Hepatocyte (in vitro differentiated cells): ENCODE measurements at regions not wholly inside any gene's neighbourhood (a gene's known extent, or its start where the extent isn't known, plus 50 kb on each side); places are given as distances from the start of the nearest gene placed in this dataset.

Experiments used
- DNase-seq: peaks from one replicate; pipeline ENCODE4 v3.0.0-alpha.2; 2016; ENCODE audit warnings: low spot score
- H2AFZ ChIP-seq: fragments of 200-600 bp; sonication (generic); 2 replicates; pipeline ENCODE4 v1.6.0; 2016; ENCODE audit warnings: antibody characterized with exemption, mild to moderate bottlenecking
- H3K27ac ChIP-seq: fragments of 200-600 bp; sonication (generic); 2 replicates; pipeline ENCODE4 v1.5.1; 2016; ENCODE audit warnings: mild to moderate bottlenecking
- H3K27me3 ChIP-seq: fragments of 200-600 bp; sonication (generic); 2 replicates; pipeline ENCODE4 v1.6.1; 2016
- H3K36me3 ChIP-seq: fragments of 200-600 bp; sonication (generic); replicated peaks from 2 replicates; pipeline ENCODE4 v1.5.1; 2016; ENCODE audit warnings: low read depth; ENCODE audit not compliant: insufficient read depth
- H3K4me1 ChIP-seq: fragments of 200-600 bp; sonication (generic); 2 replicates; pipeline ENCODE4 v1.5.1; 2016; ENCODE audit warnings: mild to moderate bottlenecking, moderate library complexity; ENCODE audit not compliant: insufficient read depth
- H3K4me2 ChIP-seq: fragments of 200-600 bp; sonication (generic); 2 replicates; pipeline ENCODE4 v1.6.0; 2016
- H3K4me3 ChIP-seq: fragments of 200-600 bp; sonication (generic); 2 replicates; pipeline ENCODE4 v1.5.1; 2016; ENCODE audit warnings: mild to moderate bottlenecking
- H3K79me2 ChIP-seq: fragments of 200-600 bp; sonication (generic); 2 replicates; pipeline ENCODE4 v1.6.0; 2017; ENCODE audit warnings: mild to moderate bottlenecking
- H3K9me2 ChIP-seq: fragments of 200-600 bp; sonication (generic); replicated peaks from 2 replicates; pipeline ENCODE4 v1.6.0; 2017; ENCODE audit warnings: mild to moderate bottlenecking; ENCODE audit not compliant: insufficient read depth
- H3K9me3 ChIP-seq: fragments of 200-600 bp; sonication (generic); 2 replicates; pipeline ENCODE4 v1.5.1; 2016; ENCODE audit warnings: low read depth, mild to moderate bottlenecking
- H4K20me1 ChIP-seq: fragments of 200-600 bp; sonication (generic); 2 replicates; pipeline ENCODE4 v1.6.0; 2016; ENCODE audit warnings: mild to moderate bottlenecking; ENCODE audit not compliant: insufficient read depth, poor library complexity, severe bottlenecking
- EZH2 ChIP-seq: fragments of 200-600 bp; sonication (generic); IDR thresholded peaks from 2 replicates; pipeline ENCODE4 v1.6.1; 2016; ENCODE audit warnings: antibody characterized with exemption, mild to moderate bottlenecking, borderline replicate concordance
- EZH2phosphoT487 ChIP-seq: fragments of 200-600 bp; sonication (generic); IDR thresholded peaks from one replicate; pipeline ENCODE4 v1.6.1; 2018; ENCODE audit warnings: antibody characterized with exemption, mild to moderate bottlenecking, low read depth, moderate library complexity; ENCODE audit not compliant: unreplicated experiment, severe bottlenecking
- WGBS: methylation state at CpG from one replicate; pipeline ENCODE4 v1.1.6; 2016; ENCODE audit warnings: low lambda C conversion rate; ENCODE audit errors: missing lambda C conversion rate; 5-methylcytosine and 5-hydroxymethylcytosine counted together
- TF ChIP-seq, protein P1 (sequence below): fragments of 200-600 bp; sonication (generic); IDR thresholded peaks from 2 replicates; pipeline ENCODE4 v1.5.1; 2016; ENCODE audit warnings: antibody characterized with exemption, mild to moderate bottlenecking; ENCODE audit not compliant: poor library complexity

DNA sequence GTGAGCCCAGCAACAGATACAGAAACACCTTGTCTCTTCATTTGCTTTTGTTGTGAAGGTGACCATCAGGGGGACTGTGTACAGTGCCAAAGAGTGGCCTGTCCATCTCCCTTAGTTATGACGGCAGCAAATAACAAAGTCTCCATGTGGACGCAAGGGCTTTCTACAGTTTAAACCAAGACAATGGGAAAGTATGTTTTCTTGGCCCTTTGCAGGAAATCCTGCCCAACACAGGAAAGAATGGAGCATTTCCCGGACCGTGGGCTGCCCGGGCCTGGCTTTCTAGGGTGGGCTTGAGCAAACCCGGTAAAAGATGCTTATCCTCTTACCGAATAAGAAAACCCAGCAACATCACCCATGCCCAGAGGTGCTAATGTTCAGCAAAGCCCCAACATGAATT is 87.3 kb downstream of the ZBTB18 start:
- TF ChIP-seq EZH2phosphoT487, result no peak
- TF ChIP-seq, protein P1, sequence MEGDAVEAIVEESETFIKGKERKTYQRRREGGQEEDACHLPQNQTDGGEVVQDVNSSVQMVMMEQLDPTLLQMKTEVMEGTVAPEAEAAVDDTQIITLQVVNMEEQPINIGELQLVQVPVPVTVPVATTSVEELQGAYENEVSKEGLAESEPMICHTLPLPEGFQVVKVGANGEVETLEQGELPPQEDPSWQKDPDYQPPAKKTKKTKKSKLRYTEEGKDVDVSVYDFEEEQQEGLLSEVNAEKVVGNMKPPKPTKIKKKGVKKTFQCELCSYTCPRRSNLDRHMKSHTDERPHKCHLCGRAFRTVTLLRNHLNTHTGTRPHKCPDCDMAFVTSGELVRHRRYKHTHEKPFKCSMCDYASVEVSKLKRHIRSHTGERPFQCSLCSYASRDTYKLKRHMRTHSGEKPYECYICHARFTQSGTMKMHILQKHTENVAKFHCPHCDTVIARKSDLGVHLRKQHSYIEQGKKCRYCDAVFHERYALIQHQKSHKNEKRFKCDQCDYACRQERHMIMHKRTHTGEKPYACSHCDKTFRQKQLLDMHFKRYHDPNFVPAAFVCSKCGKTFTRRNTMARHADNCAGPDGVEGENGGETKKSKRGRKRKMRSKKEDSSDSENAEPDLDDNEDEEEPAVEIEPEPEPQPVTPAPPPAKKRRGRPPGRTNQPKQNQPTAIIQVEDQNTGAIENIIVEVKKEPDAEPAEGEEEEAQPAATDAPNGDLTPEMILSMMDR, result no peak
- no peak for TF ChIP-seq EZH2
- Histone ChIP-seq H3K9me2 (no peaks in the 10 kb centered on the region), H4K20me1 (no peaks in the 10 kb centered on the region), H3K9me3 (no peaks in the 10 kb centered on the region), H3K4me1 (no peaks in the 10 kb centered on the region), H3K36me3 (no peaks in the 10 kb centered on the region), H3K79me2 (no peaks in the 10 kb centered on the region), H3K27ac (no peak overlapping the region), H3K27me3 (no peaks in the 10 kb centered on the region), H3K4me2 (no peak overlapping the region), H3K4me3 (no peak overlapping the region), H2AFZ (no peak overlapping the region)
- no peak for DNase-seq
- 76% methylated on average over 7 of the region's 7 CpGs for WGBS

DNA sequence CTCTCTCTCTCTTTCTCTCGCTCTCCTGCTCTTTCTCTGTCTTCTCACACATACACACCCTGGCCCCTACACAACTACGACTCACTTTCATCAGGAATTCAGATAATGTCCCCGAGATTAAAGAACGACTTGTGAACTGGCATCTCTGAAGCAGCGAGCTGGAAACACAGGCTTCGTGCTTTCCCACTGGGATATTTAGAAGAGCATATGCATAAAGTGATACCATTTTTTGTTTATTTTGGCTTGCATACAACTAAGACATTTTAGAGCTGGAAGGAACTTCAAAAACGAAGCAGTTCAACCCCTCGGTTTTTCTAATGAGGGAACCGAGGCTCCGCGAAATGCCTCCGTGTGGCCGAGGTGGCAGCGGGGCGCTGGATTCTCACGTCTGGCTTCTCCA is 88.6 kb downstream of the ZBTB18 start:
- Histone ChIP-seq H2AFZ (no peak overlapping the region), H4K20me1 (no peaks in the 10 kb centered on the region), H3K4me2 (no peak overlapping the region), H3K36me3 (no peaks in the 10 kb centered on the region), H3K27ac (no peak overlapping the region), H3K9me2 (no peaks in the 10 kb centered on the region), H3K4me3 (no peak overlapping the region), H3K9me3 (no peaks in the 10 kb centered on the region), H3K79me2 (no peaks in the 10 kb centered on the region), H3K27me3 (no peaks in the 10 kb centered on the region), H3K4me1 (no peaks in the 10 kb centered on the region)
- 84% methylated on average over 16 of the region's 16 CpGs for WGBS
- TF ChIP-seq, protein P1, result no peak
- no peak for TF ChIP-seq EZH2
- no peak for TF ChIP-seq EZH2phosphoT487
- DNase-seq, result no peak

DNA sequence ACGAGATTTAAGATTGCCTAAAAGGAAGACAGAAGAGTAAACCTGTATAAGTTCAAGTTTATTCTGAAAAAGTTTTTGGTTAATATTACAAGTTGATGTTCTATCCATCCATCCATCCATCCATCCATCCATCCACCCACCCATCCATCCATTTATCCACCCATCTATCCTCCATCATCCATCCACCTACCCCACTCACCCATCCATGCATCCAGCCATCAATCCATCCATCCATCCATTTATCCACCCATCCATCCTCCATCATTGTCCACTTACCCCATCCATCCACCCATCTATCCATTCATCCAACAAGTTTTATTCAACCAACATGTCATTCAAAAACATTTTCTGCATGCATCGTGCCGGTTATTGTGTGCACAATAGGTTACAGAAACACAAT is 89.3 kb downstream of the ZBTB18 start:
- no peak for DNase-seq
- H3K27me3 ChIP-seq, result no peaks in the 10 kb centered on the region
- TF ChIP-seq EZH2phosphoT487 (no peak), EZH2 (no peak)
- TF ChIP-seq, protein P1, result no peak
- no peaks in the 10 kb centered on the region for H3K79me2 ChIP-seq
- no peaks in the 10 kb centered on the region for H3K9me3 ChIP-seq
- no peaks in the 10 kb centered on the region for H4K20me1 ChIP-seq
- no peaks in the 10 kb centered on the region for H3K9me2 ChIP-seq
- no peak overlapping the region for H3K4me3 ChIP-seq
- no peak overlapping the region for H3K4me2 ChIP-seq
- no peak overlapping the region for H2AFZ ChIP-seq
- no peaks in the 10 kb centered on the region for H3K36me3 ChIP-seq
- no peak overlapping the region for H3K27ac ChIP-seq
- H3K4me1 ChIP-seq, result no peaks in the 10 kb centered on the region
- 96% methylated on average over 3 of the region's 3 CpGs for WGBS

DNA sequence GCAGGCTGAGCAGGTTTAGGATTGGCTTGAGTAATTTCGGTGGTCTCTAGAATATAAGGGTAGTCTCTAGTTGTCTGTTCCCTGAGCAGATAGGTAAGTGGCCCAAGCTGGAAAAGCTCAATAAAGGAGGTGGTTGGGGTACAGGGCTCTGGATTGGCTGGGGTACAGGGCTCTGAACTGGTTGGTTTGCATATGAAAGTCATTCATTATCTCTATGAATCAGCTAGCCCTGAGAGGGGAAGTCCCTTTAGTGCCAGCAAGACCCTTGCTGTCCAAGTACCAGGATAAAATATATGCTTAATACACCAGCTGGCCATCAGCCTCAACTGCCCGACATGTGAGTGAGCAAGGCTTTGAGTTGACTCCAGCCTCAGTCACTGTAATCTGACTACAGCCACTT is 93.0 kb downstream of the ZBTB18 start:
- Histone ChIP-seq H3K79me2 (no peaks in the 10 kb centered on the region), H3K27me3 (no peaks in the 10 kb centered on the region), H3K36me3 (no peaks in the 10 kb centered on the region), H3K9me2 (no peaks in the 10 kb centered on the region), H3K4me1 (no peaks in the 10 kb centered on the region), H3K4me2 (no peak overlapping the region), H4K20me1 (no peaks in the 10 kb centered on the region), H3K4me3 (no peak overlapping the region), H2AFZ (no peak overlapping the region), H3K9me3 (no peaks in the 10 kb centered on the region), H3K27ac (no peak overlapping the region)
- WGBS, result 83% methylated on average over 2 of the region's 2 CpGs
- TF ChIP-seq EZH2 (no peak), EZH2phosphoT487 (no peak)
- TF ChIP-seq, protein P1, result no peak
- no peak for DNase-seq
